ENCODE measurements at regions not wholly inside any gene's neighbourhood (a gene's known extent, or its start where the extent isn't known, plus 50 kb on each side); places are given as distances from the start of the nearest gene placed in this dataset.

DNA sequence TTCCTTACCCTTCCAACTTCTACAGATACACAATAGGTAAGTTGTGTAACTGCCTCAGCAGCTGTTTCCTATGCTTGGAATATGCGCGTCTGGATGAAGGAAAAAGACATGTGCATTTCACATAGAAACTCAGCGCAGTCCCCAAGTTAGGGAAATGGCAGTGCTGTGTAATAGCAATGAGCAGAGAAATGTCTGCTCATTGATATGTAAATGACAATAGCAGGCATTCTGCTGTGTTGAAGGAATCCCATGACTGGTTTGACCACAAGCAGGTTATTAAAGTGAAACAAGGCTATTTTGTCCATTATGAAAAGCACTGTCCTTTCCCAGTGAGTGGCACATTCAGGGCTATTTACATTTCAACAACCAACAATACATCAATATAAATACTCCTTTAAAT, 106.6 kb downstream of the BTG1 start:
- no peak for ATAC-seq (ENCODE audit: low read depth)
- Histone ChIP-seq H3K4me3 (ENCODE audit: control extremely low read depth in 1 of 5, extremely low read depth in 1 of 5, insufficient read depth in 1 of 5, low read depth in 2 of 5, low read length in 4 of 5) (no peak overlapping the region), H3K4me1 (ENCODE audit: control insufficient read depth in 2 of 2, insufficient read depth in 2 of 2, low read length in 2 of 2) (peaks cover 15 to 20% of the 10 kb centered on the region in 2 donors), H3K9me3 (ENCODE audit: control extremely low read depth in 1 of 3, control insufficient read depth in 2 of 3, insufficient read depth in 1 of 3, low read length in 2 of 3) (no peaks in the 10 kb centered on the region), H3K27ac (ENCODE audit: low read length in 2 of 2) (no peak overlapping the region), H3K79me2 (ENCODE audit: control insufficient read depth, insufficient read depth, low read length) (no peaks in the 10 kb centered on the region), H2AFZ (ENCODE audit: insufficient read depth, low read depth, low read length, poor library complexity, severe bottlenecking) (no peak overlapping the region), H3K36me3 (replicated peaks in 1 of 2; ENCODE audit: control extremely low read depth in 1 of 2, control insufficient read depth in 1 of 2, extremely low read depth in 1 of 2, insufficient read depth in 2 of 2, low read length in 1 of 2) (no peaks in the 10 kb centered on the region), H3K4me2 (replicated peaks; ENCODE audit: low read depth, low read length, poor library complexity, severe bottlenecking) (no peak overlapping the region), H3K9ac (ENCODE audit: low read length) (no peak overlapping the region), H4K20me1 (ENCODE audit: control insufficient read depth, insufficient read depth, low read length, poor library complexity, severe bottlenecking) (no peaks in the 10 kb centered on the region), H3K27me3 (replicated peaks in 1 of 4; ENCODE audit: control extremely low read depth in 1 of 4, control insufficient read depth in 3 of 4, insufficient read depth in 4 of 4, low read length in 3 of 4) (no peaks in the 10 kb centered on the region)
- ChIA-PET CTCF (no interaction called here), POLR2A (no interaction called here)
- H3K27ac Mint-ChIP-seq: no peak overlapping the region
- TF ChIP-seq, protein P1, sequence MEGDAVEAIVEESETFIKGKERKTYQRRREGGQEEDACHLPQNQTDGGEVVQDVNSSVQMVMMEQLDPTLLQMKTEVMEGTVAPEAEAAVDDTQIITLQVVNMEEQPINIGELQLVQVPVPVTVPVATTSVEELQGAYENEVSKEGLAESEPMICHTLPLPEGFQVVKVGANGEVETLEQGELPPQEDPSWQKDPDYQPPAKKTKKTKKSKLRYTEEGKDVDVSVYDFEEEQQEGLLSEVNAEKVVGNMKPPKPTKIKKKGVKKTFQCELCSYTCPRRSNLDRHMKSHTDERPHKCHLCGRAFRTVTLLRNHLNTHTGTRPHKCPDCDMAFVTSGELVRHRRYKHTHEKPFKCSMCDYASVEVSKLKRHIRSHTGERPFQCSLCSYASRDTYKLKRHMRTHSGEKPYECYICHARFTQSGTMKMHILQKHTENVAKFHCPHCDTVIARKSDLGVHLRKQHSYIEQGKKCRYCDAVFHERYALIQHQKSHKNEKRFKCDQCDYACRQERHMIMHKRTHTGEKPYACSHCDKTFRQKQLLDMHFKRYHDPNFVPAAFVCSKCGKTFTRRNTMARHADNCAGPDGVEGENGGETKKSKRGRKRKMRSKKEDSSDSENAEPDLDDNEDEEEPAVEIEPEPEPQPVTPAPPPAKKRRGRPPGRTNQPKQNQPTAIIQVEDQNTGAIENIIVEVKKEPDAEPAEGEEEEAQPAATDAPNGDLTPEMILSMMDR (IDR thresholded peaks at IDR 0.05): no peak
- no peak for TF ChIP-seq EZH2 (IDR thresholded peaks at IDR 0.05; ENCODE audit: borderline replicate concordance, insufficient read depth, low read depth, low read length, poor library complexity, severe bottlenecking)
- H3K4me1 Mint-ChIP-seq: peaks cover 26% of the 10 kb centered on the region
- no peaks in the 10 kb centered on the region for H3K27me3 Mint-ChIP-seq
- intact Hi-C loops (cut with micrococcal nuclease): loop anchor here (10.0 kb wide), 1 partner anchor 224 kb away; no protein-coding TSS in a partner anchor
- WGBS (ENCODE audit: insufficient coverage): 100% methylated on average over 3 of the region's 3 CpGs
- DNase-seq: no peak
- no peak overlapping the region for H3K4me3 Mint-ChIP-seq
- no peaks in the 10 kb centered on the region for H3K9me3 Mint-ChIP-seq (ENCODE audit: insufficient read depth)

GRCh38 chr12:92038476-92038875, 107.2 kb downstream of the BTG1 start:
- H3K9ac ChIP-seq (ENCODE audit: low read length): no peak overlapping the region
- no peak overlapping the region for H3K4me3 Mint-ChIP-seq
- TF ChIP-seq, protein P1 (IDR thresholded peaks at IDR 0.05): no peak
- TF ChIP-seq EZH2 (IDR thresholded peaks at IDR 0.05; ENCODE audit: borderline replicate concordance, insufficient read depth, low read depth, low read length, poor library complexity, severe bottlenecking): no peak
- ATAC-seq (ENCODE audit: low read depth): no peak
- H3K4me1 ChIP-seq (ENCODE audit: control insufficient read depth in 2 of 2, insufficient read depth in 2 of 2, low read length in 2 of 2): peaks cover 15 to 22% of the 10 kb centered on the region in 2 donors
- no peak overlapping the region for H3K27ac Mint-ChIP-seq
- no peaks in the 10 kb centered on the region for H4K20me1 ChIP-seq (ENCODE audit: control insufficient read depth, insufficient read depth, low read length, poor library complexity, severe bottlenecking)
- no peaks in the 10 kb centered on the region for H3K9me3 Mint-ChIP-seq (ENCODE audit: insufficient read depth)
- no peaks in the 10 kb centered on the region for H3K79me2 ChIP-seq (ENCODE audit: control insufficient read depth, insufficient read depth, low read length)
- no peaks in the 10 kb centered on the region for H3K36me3 ChIP-seq (replicated peaks in 1 of 2; ENCODE audit: control extremely low read depth in 1 of 2, control insufficient read depth in 1 of 2, extremely low read depth in 1 of 2, insufficient read depth in 2 of 2, low read length in 1 of 2)
- H3K4me3 ChIP-seq (ENCODE audit: control extremely low read depth in 1 of 5, extremely low read depth in 1 of 5, insufficient read depth in 1 of 5, low read depth in 2 of 5, low read length in 4 of 5): no peak overlapping the region
- peaks cover 28% of the 10 kb centered on the region for H3K4me1 Mint-ChIP-seq
- no peak for DNase-seq
- H2AFZ ChIP-seq (ENCODE audit: insufficient read depth, low read depth, low read length, poor library complexity, severe bottlenecking): no peak overlapping the region
- H3K9me3 ChIP-seq (ENCODE audit: control extremely low read depth in 1 of 3, control insufficient read depth in 2 of 3, insufficient read depth in 1 of 3, low read length in 2 of 3): no peaks in the 10 kb centered on the region
- ChIA-PET POLR2A (no interaction called here), CTCF (no interaction called here)
- no peaks in the 10 kb centered on the region for H3K27me3 Mint-ChIP-seq
- WGBS (ENCODE audit: insufficient coverage): 97% methylated on average over 4 of the region's 4 CpGs
- H3K27ac ChIP-seq (ENCODE audit: low read length in 2 of 2): no peak overlapping the region
- intact Hi-C loops (cut with micrococcal nuclease): loop anchor here (10.0 kb wide), 1 partner anchor 224 kb away; no protein-coding TSS in a partner anchor
- H3K4me2 ChIP-seq (replicated peaks; ENCODE audit: low read depth, low read length, poor library complexity, severe bottlenecking): no peak overlapping the region
- H3K27me3 ChIP-seq (replicated peaks in 1 of 4; ENCODE audit: control extremely low read depth in 1 of 4, control insufficient read depth in 3 of 4, insufficient read depth in 4 of 4, low read length in 3 of 4): no peaks in the 10 kb centered on the region
